Bone marrow (tissue), 2 donors: ENCODE measurements at regions not wholly inside any gene's neighbourhood (a gene's known extent, or its start where the extent isn't known, plus 50 kb on each side); places are given as distances from the start of the nearest gene placed in this dataset.

Source experiments
- DNase-seq, 2 donors: peaks; one replicate each; lab custom pipeline; 2025; lab: John Stamatoyannopoulos, UW

DNA sequence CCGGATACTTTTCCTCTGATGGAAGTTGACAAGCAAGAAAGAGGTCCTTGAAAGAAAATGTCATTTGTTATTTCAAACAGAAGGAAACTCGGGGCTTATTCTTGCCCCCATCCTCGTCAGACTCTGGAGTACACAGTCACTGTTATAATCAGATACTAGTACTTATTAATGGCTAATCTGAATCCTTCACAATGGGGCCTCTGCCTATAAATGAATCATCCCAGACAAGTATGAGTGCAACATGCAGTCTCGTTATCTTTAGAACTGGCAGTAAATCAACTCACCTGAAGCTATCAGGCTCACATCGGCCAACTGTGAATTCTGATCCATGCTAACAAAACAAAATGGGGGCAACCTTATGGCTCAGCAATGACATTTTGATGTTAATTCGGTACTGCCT is 216.7 kb downstream of the GRIN2B start:
- no peak for DNase-seq

- no peak for DNase-seq
Observed at GRCh38 chr12:13749389-13749788, 232.0 kb downstream of the GRIN2B start.

DNA sequence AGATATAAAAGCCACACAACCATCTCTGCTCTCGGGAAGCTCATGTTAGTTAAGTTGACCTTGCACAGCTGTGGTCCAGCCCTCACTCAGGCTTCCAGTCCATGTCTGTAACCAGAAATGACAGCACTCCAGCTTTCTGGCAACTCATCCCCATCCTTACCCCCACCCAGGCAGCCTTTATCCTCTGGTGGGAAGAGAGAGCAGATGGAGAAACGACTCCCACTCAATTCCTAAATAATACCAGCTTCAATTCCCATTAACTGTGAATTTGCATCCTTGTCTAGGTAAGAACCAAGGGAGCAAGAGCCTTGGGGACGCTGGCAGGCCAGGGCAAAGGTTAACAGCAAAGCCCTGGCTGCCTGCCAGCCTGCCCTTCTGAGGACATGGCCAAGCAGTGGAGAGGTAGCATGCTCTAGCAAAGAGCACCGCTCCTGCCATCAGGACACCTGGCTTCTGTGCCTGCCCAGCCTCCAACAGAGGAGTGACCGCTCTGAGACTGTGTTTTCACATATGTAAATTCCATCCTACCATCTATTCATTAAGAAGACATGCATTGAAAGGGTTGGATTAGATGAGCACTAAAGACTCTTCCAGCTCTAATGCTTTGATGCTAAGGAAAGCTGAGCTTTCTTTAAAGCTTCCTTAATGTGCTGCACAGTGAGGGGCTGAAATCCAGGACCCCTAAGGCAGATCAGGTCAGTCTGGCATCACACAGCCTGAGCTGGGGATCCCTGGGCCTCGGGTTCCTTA is 236.1 kb downstream of the GRIN2B start:
- DNase-seq: no peak

DNA sequence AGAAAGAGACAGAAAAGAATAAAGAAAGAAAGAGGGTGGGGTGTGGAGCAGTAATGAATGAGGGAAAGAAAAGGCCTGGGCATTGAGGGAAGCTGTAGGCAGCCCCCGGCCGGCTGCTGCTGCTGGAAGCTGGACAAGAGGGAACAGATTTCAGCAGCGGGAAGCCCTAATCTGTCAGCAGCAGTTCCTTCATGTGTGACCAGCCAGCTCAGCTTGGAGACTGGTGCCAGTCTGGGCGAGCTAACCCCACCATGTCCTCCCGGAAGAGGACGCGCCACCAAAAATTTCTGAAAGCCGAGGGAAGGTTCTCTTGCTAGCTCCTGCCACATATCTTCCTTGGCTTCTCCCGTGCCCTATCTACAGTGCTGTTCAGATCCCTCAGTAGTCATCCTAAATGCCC is 236.8 kb downstream of the GRIN2B start:
- no peak for DNase-seq

DNA sequence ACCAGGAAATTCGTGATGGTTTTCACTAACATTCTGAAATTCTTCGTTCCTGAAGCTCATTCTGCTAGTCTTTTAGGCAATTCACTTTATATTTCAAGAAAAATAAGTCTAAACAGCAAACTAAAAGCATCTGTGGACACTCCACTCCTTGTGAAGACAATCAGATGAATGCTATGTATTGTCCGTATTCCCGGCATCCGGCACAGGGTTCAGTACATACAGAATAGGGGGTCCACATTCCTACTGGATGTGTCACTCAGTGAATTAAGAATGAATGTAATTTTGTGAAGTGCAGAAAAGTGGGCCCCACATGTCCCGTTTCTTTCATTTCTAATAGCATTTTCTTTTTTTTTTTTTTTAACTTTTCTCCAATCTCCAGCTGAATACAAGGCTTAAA is 241.3 kb downstream of the GRIN2B start:
- DNase-seq: no peak

- DNase-seq: no peak
Observed at GRCh38 chr12:13735734-13736133, 245.7 kb downstream of the GRIN2B start.

GRCh38 chr12:13734584-13735152 is 246.7 kb downstream of the GRIN2B start:
- DNase-seq: no peak

GRCh38 chr12:13727707-13728195 is 253.7 kb downstream of the GRIN2B start:
- DNase-seq: no peak

DNA sequence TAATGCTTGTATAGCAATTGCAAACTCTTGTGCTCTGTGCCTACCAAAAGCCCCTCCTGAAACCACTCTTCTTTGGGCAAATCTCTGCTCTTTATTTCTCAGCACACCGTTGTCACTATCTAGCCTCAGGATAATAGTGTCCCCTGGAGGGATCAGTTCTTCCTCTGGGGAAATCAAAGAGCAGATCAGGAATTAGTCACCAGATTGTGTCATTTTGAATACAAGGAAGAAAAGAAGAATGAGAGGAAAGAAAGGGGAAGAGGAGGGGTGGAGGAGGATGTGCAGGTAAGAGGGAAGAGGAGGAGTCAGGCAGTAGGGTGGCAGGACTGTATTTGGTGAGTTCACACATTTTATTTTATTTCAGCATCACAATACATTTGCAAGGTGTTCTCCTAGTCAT is 256.4 kb downstream of the GRIN2B start:
- no peak for DNase-seq

DNA sequence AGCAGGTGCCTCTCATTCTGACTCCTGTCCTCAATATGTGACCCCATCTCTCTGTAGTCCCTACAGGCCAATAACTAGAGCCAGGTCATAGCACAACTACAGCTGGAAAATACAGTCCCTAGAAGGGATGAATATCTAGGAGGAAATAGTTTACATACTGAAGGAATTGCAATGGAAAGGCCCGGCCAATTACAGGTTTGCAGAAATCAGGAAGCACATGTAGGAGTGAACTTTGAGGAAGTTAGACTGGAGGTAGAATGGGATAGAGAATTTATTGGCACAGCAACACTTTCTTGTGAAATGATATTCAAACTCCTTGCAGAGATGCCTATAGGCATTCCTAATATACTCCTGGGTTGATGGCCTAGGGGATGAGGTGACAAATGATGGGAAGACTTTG is 257.3 kb downstream of the GRIN2B start:
- no peak for DNase-seq

DNA sequence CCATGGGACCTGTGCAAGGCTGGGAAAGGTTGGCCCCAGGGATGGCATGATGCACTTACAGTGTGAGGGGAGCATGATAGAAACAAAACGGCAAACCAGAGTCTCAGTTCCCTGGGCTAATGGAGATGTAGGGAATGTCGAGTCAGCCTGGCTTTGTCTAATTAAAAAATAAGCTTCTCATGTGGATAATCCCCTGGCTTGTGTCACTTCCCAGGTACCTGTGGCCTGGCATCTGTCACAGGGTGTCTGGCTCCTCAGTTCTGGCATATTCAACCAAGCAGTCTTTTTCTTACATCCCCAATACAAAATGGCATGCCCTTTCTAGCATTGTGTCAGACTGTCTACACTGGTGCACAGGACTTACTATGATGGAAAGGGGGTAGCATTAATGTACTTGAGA is 261.4 kb downstream of the GRIN2B start:
- no peak for DNase-seq

DNA sequence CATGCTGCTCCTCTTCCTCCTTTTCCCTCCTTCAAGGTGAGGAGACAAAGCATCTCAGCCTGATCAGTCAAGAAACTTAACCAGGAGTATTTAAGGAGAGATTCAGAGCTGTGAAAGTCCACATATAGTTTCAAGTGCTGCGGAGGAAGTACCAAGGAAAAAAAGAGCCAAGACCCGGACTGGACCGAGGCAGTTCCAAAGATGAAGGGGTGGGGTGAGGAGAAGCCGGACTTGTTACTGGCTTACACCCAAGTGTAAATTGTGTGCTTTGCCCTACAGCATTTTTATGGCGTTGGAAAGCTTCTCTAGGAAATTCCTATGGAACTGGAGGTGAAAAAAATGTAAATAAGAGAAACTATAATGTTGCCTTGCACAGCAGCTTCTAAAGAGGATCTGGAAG is 263.1 kb downstream of the GRIN2B start:
- no peak for DNase-seq

DNA sequence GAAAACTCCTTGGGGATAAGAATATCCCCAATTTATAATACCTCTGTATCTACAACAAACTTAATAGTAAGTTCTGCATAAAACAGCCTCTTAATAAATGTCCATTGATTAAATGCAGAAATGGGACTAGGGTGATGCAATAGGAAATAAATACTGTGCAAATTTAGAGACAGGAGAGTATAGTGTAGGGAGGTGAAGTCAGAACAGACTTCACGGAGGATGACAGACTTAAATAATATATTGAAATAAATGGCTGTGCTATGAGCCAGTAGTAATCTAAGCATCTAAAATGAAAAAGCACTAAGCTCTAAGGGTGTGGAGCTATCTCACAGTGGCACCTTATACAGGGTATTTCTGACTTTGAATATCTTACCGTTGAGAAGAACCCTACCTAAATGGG is 265.3 kb downstream of the GRIN2B start:
- DNase-seq: no peak

- DNase-seq: no peak
Observed at GRCh38 chr12:13713556-13714410, 267.6 kb downstream of the GRIN2B start.

DNA sequence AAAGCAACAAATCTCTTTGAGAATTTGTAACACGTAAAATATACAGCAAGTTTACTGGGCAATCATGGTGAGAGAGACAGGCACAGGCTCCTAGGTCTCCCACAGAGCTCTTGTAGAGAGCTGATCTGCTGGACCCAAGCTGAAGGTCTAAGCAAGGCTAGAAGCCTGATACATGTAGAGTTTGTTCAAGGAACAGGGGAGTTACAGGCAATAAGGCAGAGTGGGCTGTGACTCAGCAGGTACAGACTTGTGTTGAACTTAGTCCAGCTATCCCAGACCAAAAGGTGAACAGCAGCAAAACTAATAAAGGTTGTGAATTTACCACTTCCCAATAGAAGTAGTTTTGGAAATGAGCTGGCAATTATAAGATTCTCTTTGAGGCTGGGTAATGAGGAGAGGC is 273.6 kb downstream of the GRIN2B start:
- no peak for DNase-seq

DNA sequence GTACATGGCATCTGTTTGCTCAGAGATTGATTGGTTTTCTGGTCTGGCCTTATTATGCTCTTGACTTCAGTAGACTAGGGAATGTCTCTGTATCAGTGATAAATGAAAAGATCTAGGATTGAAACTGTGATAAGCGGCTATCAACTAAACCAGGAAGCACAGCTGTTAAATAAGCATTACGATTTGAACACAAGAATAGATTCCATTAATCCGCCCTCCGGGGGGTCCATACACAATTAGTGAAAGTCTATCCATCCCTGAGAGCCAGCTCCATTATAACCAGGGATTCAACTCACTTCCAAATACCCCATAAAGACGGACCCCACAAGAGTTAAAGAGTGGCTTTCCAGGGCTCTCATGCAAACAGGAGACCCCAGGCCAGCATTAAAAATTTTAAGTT is 279.0 kb downstream of the GRIN2B start:
- DNase-seq: no peak

GRCh38 chr12:13701502-13701901 is 279.9 kb downstream of the GRIN2B start:
- DNase-seq: no peak

DNA sequence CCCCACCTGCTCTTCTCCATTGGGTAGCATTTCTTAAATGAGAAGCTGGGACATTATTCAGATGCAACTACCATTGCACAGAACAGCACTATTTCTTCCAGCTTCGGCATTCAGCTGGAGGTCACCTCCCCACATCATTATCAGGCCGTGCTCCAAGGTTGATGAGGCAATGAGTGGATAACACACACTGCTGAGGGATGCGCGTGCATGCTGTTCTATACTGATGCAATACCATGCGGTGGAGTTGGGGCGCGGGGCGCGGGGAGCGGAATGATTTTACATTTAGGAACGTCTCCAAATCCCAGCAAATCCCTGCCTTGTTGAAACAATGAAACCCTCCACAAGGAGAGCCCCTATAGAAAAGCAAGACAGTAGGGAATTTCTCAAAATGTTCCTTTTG is 283.4 kb downstream of the GRIN2B start:
- no peak for DNase-seq

DNA sequence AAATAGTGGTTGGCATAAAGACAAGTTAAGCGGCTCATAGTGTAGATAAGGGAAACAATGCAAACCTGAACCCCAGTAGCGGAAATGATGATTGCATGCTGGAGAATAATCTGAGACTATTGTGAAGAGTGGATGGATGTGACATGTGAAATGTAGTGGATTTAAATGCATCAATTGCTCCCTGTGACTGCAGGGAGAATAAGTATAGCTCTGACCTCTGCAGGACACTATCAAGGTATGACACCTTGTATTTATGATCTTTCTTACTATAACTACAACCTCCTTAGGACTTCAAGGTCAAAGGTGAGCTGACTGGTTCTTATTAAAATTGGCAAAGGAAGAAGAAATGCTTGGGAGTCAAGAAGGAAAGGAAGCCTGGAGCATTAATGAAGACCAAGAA is 285.6 kb downstream of the GRIN2B start:
- no peak for DNase-seq

DNA sequence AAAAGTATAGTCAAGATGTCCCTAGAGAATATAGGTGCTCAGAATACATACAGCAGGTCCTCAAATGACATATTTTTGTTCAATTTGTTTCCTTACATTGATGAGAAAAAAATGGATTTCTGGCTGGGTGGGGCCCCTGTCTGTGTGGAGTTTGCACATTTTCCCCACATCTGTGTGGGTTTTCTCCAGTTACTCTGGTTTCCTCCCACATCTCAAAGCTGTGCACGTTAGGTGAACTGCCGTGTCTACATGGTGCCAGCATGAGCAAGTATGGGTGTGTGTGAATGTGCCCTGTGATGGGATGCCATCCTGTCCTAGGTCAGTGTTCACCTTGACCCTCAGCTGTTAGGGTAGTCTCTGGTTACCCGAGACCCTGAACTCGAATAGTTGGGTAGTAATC is 289.1 kb downstream of the GRIN2B start:
- no peak for DNase-seq

DNA sequence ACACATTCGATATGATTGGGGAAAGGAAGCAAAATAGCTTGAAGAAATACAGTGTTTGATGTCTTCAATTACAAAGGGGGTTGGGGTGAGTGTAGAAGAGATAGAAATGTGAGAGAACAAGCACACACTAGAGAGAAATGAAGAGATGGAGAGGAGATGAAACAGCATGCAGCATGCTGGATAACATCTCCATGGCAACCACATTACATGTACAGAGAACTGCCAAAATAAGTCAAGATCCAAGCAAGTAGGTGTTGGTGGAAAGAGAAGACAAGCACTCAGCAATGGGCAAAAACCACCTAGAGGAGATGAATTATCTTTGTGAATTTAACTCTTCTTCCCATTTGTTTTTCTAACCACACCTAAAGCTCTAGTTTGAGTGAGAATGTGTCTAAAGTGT is 289.8 kb downstream of the GRIN2B start:
- DNase-seq: no peak

DNA sequence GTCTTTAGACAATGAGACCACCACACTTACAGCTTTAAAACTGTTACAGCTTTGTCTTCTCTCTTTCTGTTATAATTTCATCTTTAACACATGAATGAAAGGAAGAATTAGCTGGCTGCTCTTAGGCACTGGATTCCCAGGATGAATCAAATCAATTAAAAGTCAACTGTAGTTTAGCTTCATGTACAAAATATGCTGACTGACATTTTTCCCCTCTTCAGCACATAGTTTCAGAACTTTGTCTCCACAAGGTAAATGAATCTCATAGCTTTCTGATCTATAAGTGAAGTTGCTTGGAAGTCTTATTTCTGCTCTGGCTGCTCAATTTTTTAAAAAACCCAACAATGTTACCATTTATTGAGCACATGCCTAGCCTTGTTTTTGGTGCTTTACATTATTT is 293.8 kb downstream of the GRIN2B start:
- DNase-seq: no peak

GRCh38 chr12:13686260-13686659 is 295.1 kb downstream of the GRIN2B start:
- no peak for DNase-seq
